ENCODE measurements at regions not wholly inside any gene's neighbourhood (a gene's known extent, or its start where the extent isn't known, plus 50 kb on each side); places are given as distances from the start of the nearest gene placed in this dataset.
A peak's percentile ranks its signal among the peaks of the same experiment; 100 is the strongest.
"Not testable (repeated sequence)": the region's sequence is repeated elsewhere in the genome, so short reads cannot be mapped to it uniquely, and the experiment has no call there.

- DNase-seq (ENCODE audit: low read depth): no peak
Measured at GRCh38 chr17:83192161-83192788, 112.9 kb downstream of the METRNL start.

- DNase-seq (ENCODE audit: low read depth): not testable (repeated sequence)
Measured at GRCh38 chr17:83192789-83193335, 113.5 kb downstream of the METRNL start.

GRCh38 chr17:83193336-83194185 is 114.2 kb downstream of the METRNL start:
- no peak for DNase-seq (ENCODE audit: low read depth)

GRCh38 chr17:83194186-83194561 is 114.8 kb downstream of the METRNL start:
- DNase-seq (ENCODE audit: low read depth): no peak

GRCh38 chr17:83194761-83195329 is 115.4 kb downstream of the METRNL start:
- DNase-seq (ENCODE audit: low read depth): no peak

- no peak for DNase-seq (ENCODE audit: low read depth)
Measured at GRCh38 chr17:83195330-83196023, 116.1 kb downstream of the METRNL start.

- DNase-seq (ENCODE audit: low read depth): no peak
Measured at GRCh38 chr17:83196024-83196365, 116.6 kb downstream of the METRNL start.

GRCh38 chr17:83196366-83196765 is 117.0 kb downstream of the METRNL start:
- DNase-seq (ENCODE audit: low read depth): no peak

- DNase-seq (ENCODE audit: low read depth): no peak
Measured at GRCh38 chr17:83196973-83197880, 117.8 kb downstream of the METRNL start.

- no peak for DNase-seq (ENCODE audit: low read depth)
Measured at GRCh38 chr17:83198366-83199341, 119.2 kb downstream of the METRNL start.

- DNase-seq (ENCODE audit: low read depth): peak; percentile 40
Measured at GRCh38 chr17:83199500-83200201, 120.2 kb downstream of the METRNL start.

GRCh38 chr17:83200231-83200699 is 120.9 kb downstream of the METRNL start:
- DNase-seq (ENCODE audit: low read depth): peak; percentile 53

- no peak for DNase-seq (ENCODE audit: low read depth)
Measured at GRCh38 chr17:83200751-83201150, 121.3 kb downstream of the METRNL start.

GRCh38 chr17:83201206-83202001 is 122.0 kb downstream of the METRNL start:
- DNase-seq (ENCODE audit: low read depth): no peak

- no peak for DNase-seq (ENCODE audit: low read depth)
Measured at GRCh38 chr17:83202002-83203000, 122.9 kb downstream of the METRNL start.

- DNase-seq (ENCODE audit: low read depth): no peak
Measured at GRCh38 chr17:83203073-83203471, 123.7 kb downstream of the METRNL start.
